Activated CD4-positive, alpha-beta T cell treated with anti-CD3 and anti-CD28 coated beads for 36 hours (primary cell): ENCODE measurements at regions not wholly inside any gene's neighbourhood (a gene's known extent, or its start where the extent isn't known, plus 50 kb on each side); places are given as distances from the start of the nearest gene placed in this dataset.

Source experiments
- ATAC-seq: fragments of 200-7000 bp; cut with Tn5 transposase; one replicate; pipeline ENCODE4 v1.10.0; 2021; ENCODE audit warnings: mild to moderate bottlenecking, moderate library complexity
- CTCF ChIA-PET: fragments of 350-600 bp; sonication (Branson Sonifier 250); formaldehyde crosslinking; loops from one replicate; lab custom pipeline; 2021; ENCODE audit warnings: antibody characterized with exemption; lab: Charles Lee
- POLR2A ChIA-PET: fragments of 350-600 bp; sonication (Branson Sonifier 250); formaldehyde crosslinking; loops from one replicate; lab custom pipeline; 2021; ENCODE audit warnings: antibody characterized with exemption, inconsistent platforms; lab: Charles Lee
- DNase-seq: peaks from one replicate; pipeline ENCODE4 v3.0.0-alpha.2; 2020
- H3K27ac Mint-ChIP-seq: one replicate; pipeline ENCODE4 v1.8.0; 2021; ENCODE audit warnings: mixed read lengths
- H3K27me3 Mint-ChIP-seq: one replicate; pipeline ENCODE4 v1.8.0; 2021; ENCODE audit warnings: mixed read lengths
- H3K36me3 Mint-ChIP-seq: one replicate; pipeline ENCODE4 v1.8.0; 2021; ENCODE audit warnings: low read depth, mixed read lengths
- H3K4me1 Mint-ChIP-seq: one replicate; pipeline ENCODE4 v1.8.0; 2021; ENCODE audit warnings: mixed read lengths
- H3K4me3 Mint-ChIP-seq: one replicate; pipeline ENCODE4 v1.8.0; 2021; ENCODE audit warnings: mild to moderate bottlenecking, moderate library complexity, mixed read lengths
- H3K9me3 Mint-ChIP-seq: one replicate; pipeline ENCODE4 v1.8.0; 2021; ENCODE audit warnings: low read depth, mixed read lengths
- intact Hi-C, 2 experiments: fragments of 100-400 bp; cut with DNase I in 1 of 2; cut with micrococcal nuclease in 1 of 2; formaldehyde crosslinking; loops; one replicate each; pipeline versions ENCODE4 v1.14.2 to v1.15.1; 2022 to 2024; cut with DNase I, micrococcal nuclease

DNA sequence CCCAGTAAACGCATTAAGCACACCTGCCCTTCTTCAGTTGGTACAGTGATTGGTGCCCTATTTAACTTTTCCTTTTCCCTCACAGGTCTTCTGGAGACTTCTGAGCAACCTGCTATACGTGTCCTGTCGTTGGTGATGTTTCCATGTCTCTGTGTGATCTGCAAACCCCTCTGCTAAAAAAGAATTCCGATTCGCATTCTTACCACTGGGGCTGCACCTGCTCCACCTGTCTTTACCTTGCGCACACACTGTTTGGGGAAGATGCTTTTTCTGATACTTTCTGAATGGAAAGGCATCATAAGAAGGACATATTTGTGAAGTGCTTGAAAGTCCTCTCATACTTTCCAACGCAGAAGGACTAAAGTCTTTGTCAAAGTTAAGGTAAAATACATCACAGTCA is 323.9 kb upstream of the SOX11 start:
- H3K9me3 Mint-ChIP-seq = no peaks in the 10 kb centered on the region
- DNase-seq = no peak
- no peak overlapping the region for H3K27ac Mint-ChIP-seq
- no peak for ATAC-seq
- CTCF ChIA-PET = interaction anchor here (0.7 to 1.2 kb wide), 2 partner anchors 699 to 1384 kb away, joined by 3 to 4 read pairs; no protein-coding TSS in a partner anchor
- no peaks in the 10 kb centered on the region for H3K36me3 Mint-ChIP-seq
- no peaks in the 10 kb centered on the region for H3K4me1 Mint-ChIP-seq
- POLR2A ChIA-PET = no interaction called here
- no peaks in the 10 kb centered on the region for H3K27me3 Mint-ChIP-seq
- no peak overlapping the region for H3K4me3 Mint-ChIP-seq
- intact Hi-C loops = loop anchor here (5.0 to 10.0 kb wide), 3 partner anchors 1404 to 1643 kb away; no protein-coding TSS in a partner anchor

DNA sequence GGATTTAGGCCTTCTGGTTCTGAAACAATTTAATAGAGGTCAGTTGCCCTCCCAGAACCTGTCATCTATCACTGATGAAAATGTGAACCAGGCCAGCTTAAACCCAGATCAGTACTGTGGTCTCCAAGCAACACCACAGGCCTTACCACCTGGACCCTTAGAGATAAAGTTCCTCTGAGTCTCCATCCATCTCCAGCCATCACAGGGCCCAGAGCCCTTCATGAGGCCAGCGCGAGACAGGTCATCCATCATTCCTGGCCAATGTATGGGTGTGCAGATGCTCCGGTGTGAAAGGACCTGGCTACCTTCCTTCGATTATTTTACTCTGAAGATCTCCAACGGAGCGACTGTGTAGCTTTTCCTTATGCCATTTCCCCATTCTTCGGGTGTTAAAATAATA is 322.7 kb upstream of the SOX11 start:
- Mint-ChIP-seq H3K36me3 (no peaks in the 10 kb centered on the region), H3K4me3 (no peak overlapping the region), H3K27ac (no peak overlapping the region), H3K4me1 (no peaks in the 10 kb centered on the region), H3K27me3 (no peaks in the 10 kb centered on the region), H3K9me3 (no peaks in the 10 kb centered on the region)
- intact Hi-C loops = loop anchor here (5.0 to 10.0 kb wide), 3 partner anchors 1403 to 1645 kb away; no protein-coding TSS in a partner anchor
- DNase-seq = no peak
- ChIA-PET CTCF (no interaction called here), POLR2A (no interaction called here)
- no peak for ATAC-seq

DNA sequence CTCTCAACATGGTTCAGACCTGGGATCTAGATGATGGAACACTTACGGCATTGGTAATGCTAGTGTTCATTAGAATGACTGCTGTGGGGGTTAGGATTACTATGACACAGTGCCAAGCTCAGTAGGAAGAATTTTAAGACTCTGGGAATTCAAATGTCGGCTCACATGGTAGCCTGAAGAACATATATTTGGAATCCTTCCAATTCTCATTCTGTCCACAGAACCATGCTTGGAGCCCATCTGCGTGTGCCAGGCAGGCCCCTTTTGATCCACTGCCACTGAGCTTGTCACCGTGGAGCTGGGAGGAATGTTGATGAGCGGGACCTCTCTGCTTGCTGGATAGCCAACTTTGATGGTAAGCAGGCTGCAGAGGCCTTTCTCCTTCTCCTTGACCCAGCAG is 322.0 kb upstream of the SOX11 start:
- intact Hi-C loops = no loop called here
- Mint-ChIP-seq H3K4me3 (no peak overlapping the region), H3K4me1 (no peaks in the 10 kb centered on the region), H3K36me3 (no peaks in the 10 kb centered on the region), H3K27me3 (peaks cover 3% of the 10 kb centered on the region), H3K27ac (no peak overlapping the region), H3K9me3 (no peaks in the 10 kb centered on the region)
- ChIA-PET CTCF (no interaction called here), POLR2A (no interaction called here)
- ATAC-seq (no peak), DNase-seq (no peak)

DNA sequence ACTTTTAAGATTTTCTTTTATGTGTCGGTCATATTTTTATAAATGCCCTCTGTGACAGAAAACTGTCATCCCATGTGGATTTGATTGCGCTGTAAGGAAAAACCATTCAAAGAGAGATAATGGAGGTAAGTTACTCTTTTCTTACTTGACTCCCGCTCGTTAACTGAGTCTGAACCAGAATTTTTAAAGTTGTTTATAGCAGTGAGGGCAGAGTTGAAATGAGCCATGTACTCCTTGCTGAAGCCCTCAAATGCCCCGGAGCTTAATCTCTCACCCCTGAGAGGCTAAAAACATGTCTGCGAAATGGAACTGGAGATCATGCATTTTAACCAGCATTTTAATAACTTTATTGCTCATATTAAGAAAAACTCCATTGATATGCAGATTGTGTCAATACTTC is 320.0 kb upstream of the SOX11 start:
- no peak for ATAC-seq

DNA sequence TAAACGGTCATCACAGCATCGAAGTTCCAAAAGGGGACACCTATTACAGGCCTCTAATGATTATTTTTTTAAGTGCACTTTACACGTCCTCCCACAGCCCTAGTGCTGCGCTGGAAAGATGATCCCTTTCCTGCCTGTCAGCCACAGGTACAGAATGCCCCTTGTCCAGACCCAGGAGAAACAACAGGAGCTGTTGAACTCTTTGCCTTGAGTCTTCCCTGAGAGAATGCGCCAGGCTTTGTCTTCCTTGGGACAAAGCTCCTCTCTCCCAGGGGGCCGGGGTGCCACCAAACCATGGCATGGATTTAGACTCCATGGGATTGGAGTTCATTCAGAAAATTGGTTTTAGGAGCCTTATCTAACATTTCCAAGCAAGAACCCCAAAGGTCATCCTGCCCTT is 319.0 kb upstream of the SOX11 start:
- peaks cover 4% of the 10 kb centered on the region for H3K27me3 Mint-ChIP-seq
- H3K4me3 Mint-ChIP-seq = no peak overlapping the region
- ATAC-seq (no peak), DNase-seq (no peak)
- ChIA-PET POLR2A (no interaction called here), CTCF (no interaction called here)
- intact Hi-C loops = no loop called here
- no peaks in the 10 kb centered on the region for H3K4me1 Mint-ChIP-seq
- H3K36me3 Mint-ChIP-seq = no peaks in the 10 kb centered on the region
- H3K27ac Mint-ChIP-seq = no peak overlapping the region
- no peaks in the 10 kb centered on the region for H3K9me3 Mint-ChIP-seq

More for the DNA sequence above, 320.0 kb upstream of the SOX11 start:
- POLR2A ChIA-PET = no interaction called here
- Mint-ChIP-seq H3K4me1 (no peaks in the 10 kb centered on the region), H3K27me3 (peaks cover 4% of the 10 kb centered on the region), H3K36me3 (no peaks in the 10 kb centered on the region), H3K9me3 (no peaks in the 10 kb centered on the region), H3K27ac (no peak overlapping the region), H3K4me3 (no peak overlapping the region)
- intact Hi-C loops = no loop called here
- CTCF ChIA-PET = no interaction called here
- no peak for DNase-seq

DNA sequence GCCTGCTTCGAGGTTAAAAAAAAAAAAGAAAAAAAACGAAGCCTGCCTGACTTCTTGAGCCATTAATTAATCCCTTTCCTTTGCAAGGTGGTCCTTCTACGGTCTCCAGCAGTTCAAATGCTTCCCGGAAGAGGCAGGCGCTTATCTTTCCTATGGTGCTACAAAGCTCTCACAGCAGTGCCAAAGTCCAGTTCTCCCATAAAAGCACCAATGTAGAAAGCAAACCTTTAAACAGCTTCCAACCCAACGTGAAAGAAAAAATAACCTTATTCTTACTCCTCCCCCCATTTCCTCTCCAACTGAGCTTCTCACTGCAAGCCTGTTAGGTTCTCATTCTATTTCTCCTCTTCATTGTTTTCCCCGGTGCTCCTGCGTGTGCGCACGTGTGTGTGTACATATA is 317.4 kb upstream of the SOX11 start:
- DNase-seq (no peak), ATAC-seq (no peak)
- Mint-ChIP-seq H3K4me3 (no peak overlapping the region), H3K27me3 (peaks cover 4% of the 10 kb centered on the region), H3K4me1 (no peaks in the 10 kb centered on the region), H3K36me3 (no peaks in the 10 kb centered on the region), H3K27ac (no peak overlapping the region), H3K9me3 (no peaks in the 10 kb centered on the region)
- CTCF ChIA-PET = interaction anchor here (0.6 kb wide), 1 partner anchor 151 kb away, joined by 3 read pairs; no protein-coding TSS in a partner anchor
- POLR2A ChIA-PET = no interaction called here
- intact Hi-C loops = no loop called here

DNA sequence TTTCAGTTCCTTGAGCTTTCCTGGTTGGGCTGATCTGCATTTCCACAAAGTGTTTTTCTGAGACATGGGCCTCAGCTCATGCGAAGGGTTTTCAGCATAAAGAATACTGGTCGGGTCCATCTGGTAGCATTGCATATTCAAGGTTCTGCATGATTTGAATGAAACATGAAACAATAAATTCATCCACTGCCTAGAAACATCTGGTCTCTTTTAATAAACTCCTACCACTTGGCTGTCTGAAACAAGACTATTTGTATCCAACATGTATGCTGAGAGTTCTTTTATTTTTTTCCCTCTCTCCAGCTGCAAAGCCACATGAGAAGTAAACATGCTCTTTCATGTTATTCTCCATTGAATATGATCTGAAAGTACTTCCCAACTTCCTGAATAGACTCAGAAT is 314.9 kb upstream of the SOX11 start:
- POLR2A ChIA-PET = no interaction called here
- H3K9me3 Mint-ChIP-seq = no peaks in the 10 kb centered on the region
- ATAC-seq = no peak
- no peaks in the 10 kb centered on the region for H3K4me1 Mint-ChIP-seq
- no peak overlapping the region for H3K4me3 Mint-ChIP-seq
- no peaks in the 10 kb centered on the region for H3K36me3 Mint-ChIP-seq
- DNase-seq = no peak
- H3K27ac Mint-ChIP-seq = no peak overlapping the region
- CTCF ChIA-PET = no interaction called here
- intact Hi-C loops = no loop called here
- peaks cover 4% of the 10 kb centered on the region for H3K27me3 Mint-ChIP-seq

DNA sequence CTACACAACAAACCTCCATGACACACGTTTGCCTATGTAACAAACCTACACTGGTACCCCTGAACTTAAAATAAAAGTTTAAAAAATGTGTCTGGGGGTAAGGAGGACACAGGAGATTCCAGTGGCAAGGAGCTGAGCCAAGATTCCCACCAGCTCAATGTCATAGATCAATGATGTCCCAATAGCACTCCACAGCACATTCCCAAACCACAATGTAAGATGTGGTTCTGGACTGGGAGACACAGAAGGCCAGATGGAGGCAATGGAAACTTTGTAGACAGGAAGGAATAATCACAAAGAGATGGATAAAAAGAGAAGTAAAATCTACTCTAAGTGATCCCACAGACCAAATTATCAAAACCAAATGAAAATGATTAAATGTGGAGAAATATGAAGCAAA is 312.4 kb upstream of the SOX11 start:
- H3K27me3 Mint-ChIP-seq = peaks cover 4% of the 10 kb centered on the region
- no peak for DNase-seq

DNA sequence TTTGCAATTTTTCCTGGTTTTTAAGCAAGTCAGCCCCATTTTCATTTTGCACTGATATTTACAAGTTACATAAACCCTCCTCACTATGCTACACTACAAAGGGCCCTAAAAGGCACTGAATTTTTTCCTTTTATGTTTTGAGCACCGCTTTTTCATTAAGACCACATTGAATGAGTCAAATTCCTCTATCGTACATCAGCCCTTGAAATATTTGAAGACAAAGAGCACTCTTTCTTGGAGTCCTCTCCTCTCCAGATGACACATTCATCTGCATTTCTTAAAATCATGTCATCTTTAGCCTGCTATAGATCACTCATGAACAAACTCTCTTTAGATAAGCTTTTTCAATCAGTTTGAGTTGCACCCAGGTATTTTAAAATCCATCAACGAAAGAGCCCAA is 306.6 kb upstream of the SOX11 start:
- ATAC-seq (no peak), DNase-seq (no peak)
- no peaks in the 10 kb centered on the region for H3K36me3 Mint-ChIP-seq
- ChIA-PET POLR2A (no interaction called here), CTCF (no interaction called here)
- peaks cover 2% of the 10 kb centered on the region for H3K9me3 Mint-ChIP-seq
- intact Hi-C loops = no loop called here
- no peak overlapping the region for H3K4me3 Mint-ChIP-seq
- no peaks in the 10 kb centered on the region for H3K4me1 Mint-ChIP-seq
- no peak overlapping the region for H3K27ac Mint-ChIP-seq
- H3K27me3 Mint-ChIP-seq = no peaks in the 10 kb centered on the region

More for the DNA sequence above, 312.4 kb upstream of the SOX11 start:
- no peaks in the 10 kb centered on the region for H3K9me3 Mint-ChIP-seq
- H3K4me1 Mint-ChIP-seq = no peaks in the 10 kb centered on the region
- H3K36me3 Mint-ChIP-seq = no peaks in the 10 kb centered on the region
- POLR2A ChIA-PET = no interaction called here
- intact Hi-C loops = no loop called here
- no peak for ATAC-seq
- H3K4me3 Mint-ChIP-seq = no peak overlapping the region
- no peak overlapping the region for H3K27ac Mint-ChIP-seq
- CTCF ChIA-PET = no interaction called here

DNA sequence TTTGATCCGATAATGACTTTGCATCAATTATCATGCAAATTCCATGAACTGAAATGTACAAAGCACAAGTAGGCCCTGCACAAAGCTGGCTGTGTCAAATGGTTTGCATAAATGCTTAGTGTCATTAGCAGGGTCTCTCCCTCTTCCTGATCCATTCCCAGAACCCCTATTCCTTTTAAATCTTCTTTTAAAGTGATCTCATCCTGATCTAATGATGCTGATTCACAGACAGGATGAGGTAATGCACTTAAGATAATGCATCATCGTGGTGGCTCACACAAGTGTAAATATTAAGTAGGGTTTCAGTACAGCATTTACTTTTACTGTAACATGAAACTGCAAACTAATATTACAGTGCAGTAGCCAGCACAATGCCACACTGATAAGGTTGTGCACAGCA is 304.8 kb upstream of the SOX11 start:
- no peak for DNase-seq
- POLR2A ChIA-PET = no interaction called here
- ATAC-seq = no peak
- Mint-ChIP-seq H3K4me3 (no peak overlapping the region), H3K36me3 (no peaks in the 10 kb centered on the region), H3K27ac (no peak overlapping the region), H3K9me3 (peaks cover 2% of the 10 kb centered on the region), H3K4me1 (no peaks in the 10 kb centered on the region), H3K27me3 (no peaks in the 10 kb centered on the region)
- intact Hi-C loops = no loop called here
- CTCF ChIA-PET = no interaction called here

DNA sequence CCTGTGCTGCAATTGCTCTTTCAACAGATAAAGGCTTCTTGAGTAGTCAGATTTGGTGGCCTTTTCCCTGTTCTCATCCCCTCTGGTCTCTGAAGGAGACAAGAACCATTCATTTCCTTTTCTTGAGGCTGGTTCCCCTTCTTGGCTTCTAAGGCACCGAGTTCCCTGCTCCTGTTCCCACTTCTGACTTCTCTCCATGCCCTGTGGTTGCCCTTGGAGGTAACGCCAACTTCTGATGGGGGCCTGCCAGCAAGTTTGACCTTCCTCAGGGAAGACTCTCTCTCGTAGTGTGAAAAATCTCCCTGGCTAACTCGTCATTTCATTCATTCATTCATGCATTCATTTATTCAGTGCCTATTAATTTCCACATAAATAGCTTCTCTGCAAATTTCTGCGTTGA is 302.4 kb upstream of the SOX11 start:
- Mint-ChIP-seq H3K27ac (no peak overlapping the region), H3K27me3 (no peaks in the 10 kb centered on the region), H3K36me3 (no peaks in the 10 kb centered on the region), H3K4me1 (no peaks in the 10 kb centered on the region), H3K4me3 (no peak overlapping the region), H3K9me3 (peaks cover 2% of the 10 kb centered on the region)
- intact Hi-C loops = no loop called here
- CTCF ChIA-PET = no interaction called here
- no peak for ATAC-seq
- no peak for DNase-seq
- POLR2A ChIA-PET = no interaction called here

DNA sequence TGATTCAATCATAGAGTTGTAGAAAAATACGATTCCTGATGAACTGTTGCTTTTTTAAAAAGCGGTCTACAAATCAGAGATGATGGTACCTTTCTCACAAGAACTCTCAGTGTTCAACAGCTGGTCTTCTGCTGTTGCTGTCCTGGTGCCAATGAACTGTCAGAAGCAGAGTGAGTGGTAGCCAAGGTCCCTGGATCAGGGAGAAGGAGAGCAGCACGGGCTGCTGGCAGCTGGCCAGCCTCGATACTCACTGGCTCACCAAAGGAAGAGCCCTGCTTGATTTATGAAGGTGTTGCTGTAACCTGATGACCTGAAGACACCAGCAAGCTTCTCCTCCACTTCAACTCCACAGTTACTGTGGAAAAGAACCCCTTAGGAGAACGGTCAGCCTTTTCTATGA is 300.8 kb upstream of the SOX11 start:
- Mint-ChIP-seq H3K4me1 (no peaks in the 10 kb centered on the region), H3K9me3 (peaks cover 7% of the 10 kb centered on the region), H3K27ac (no peak overlapping the region), H3K4me3 (no peak overlapping the region), H3K36me3 (no peaks in the 10 kb centered on the region), H3K27me3 (no peaks in the 10 kb centered on the region)
- ChIA-PET CTCF (no interaction called here), POLR2A (no interaction called here)
- ATAC-seq (no peak), DNase-seq (no peak)
- intact Hi-C loops = no loop called here

DNA sequence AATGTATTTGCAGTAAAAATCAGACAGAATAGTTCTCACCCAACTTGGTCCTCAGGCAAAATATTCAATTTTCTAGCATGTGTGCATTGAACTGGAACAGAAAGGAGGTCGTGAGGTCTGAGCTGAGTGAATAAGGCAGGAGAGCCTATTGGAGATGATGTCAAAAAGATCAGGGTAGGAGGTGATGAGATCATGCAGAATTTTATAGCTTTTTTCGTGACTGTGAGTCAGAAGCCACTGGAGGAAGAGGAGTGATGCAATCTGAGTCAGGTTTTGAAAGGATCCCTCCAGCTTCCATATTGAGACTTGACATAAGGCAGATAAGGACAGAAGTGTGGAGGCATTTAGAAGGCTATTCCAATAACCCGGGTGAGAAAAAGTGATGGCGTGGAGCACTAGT is 299.5 kb upstream of the SOX11 start:
- Mint-ChIP-seq H3K4me3 (no peak overlapping the region), H3K36me3 (no peaks in the 10 kb centered on the region), H3K27me3 (no peaks in the 10 kb centered on the region), H3K27ac (no peak overlapping the region), H3K4me1 (no peaks in the 10 kb centered on the region), H3K9me3 (peaks cover 7% of the 10 kb centered on the region)
- intact Hi-C loops = no loop called here
- DNase-seq = no peak
- ChIA-PET CTCF (no interaction called here), POLR2A (no interaction called here)
- ATAC-seq = no peak
